Right atrium auricular region (tissue), 2 donors: ENCODE measurements at regions not wholly inside any gene's neighbourhood (a gene's known extent, or its start where the extent isn't known, plus 50 kb on each side); places are given as distances from the start of the nearest gene placed in this dataset.

ENCODE experiments used
- DNase-seq: peaks from one replicate; pipeline ENCODE4 v3.0.0-alpha.2; 2019; ENCODE audit warnings: low spot score
- H3K27ac ChIP-seq, 2 donors: fragments of 200-600 bp; sonication (generic); 1 replicate in 1 of 2; 2 replicates in 1 of 2; pipeline ENCODE4 v1.5.1; 2016 to 2019
- H3K27me3 ChIP-seq, 2 donors: fragments of 200-600 bp; sonication (generic); one replicate each; pipeline versions ENCODE4 v1.5.1 to v1.6.0; 2017 to 2019
- H3K36me3 ChIP-seq: fragments of 200-600 bp; sonication (generic); one replicate; pipeline ENCODE4 v1.5.1; 2016
- H3K4me1 ChIP-seq, 2 donors: fragments of 200-600 bp; sonication (generic); one replicate each; pipeline versions ENCODE4 v1.5.1 to v1.6.0; 2017 to 2019
- H3K4me3 ChIP-seq, 2 donors: fragments of 200-600 bp; sonication (generic); 1 replicate in 1 of 2; 2 replicates in 1 of 2; pipeline ENCODE4 v1.5.1; 2017 to 2019; ENCODE audit warnings: mild to moderate bottlenecking in 1 of 2, moderate library complexity in 1 of 2
- H3K9me3 ChIP-seq, 2 donors: fragments of 200-600 bp; sonication (generic); one replicate each; pipeline ENCODE4 v1.5.1; 2019
- TF ChIP-seq, protein P1 (sequence below), 2 donors: fragments of 200-600 bp; sonication (generic); IDR thresholded peaks; one replicate each; pipeline ENCODE4 v1.5.1; 2019; ENCODE audit warnings: antibody characterized with exemption in 2 of 2

GRCh38 chr9:70472268-70473249 lies 58.1 kb upstream of the KLF9 start:
- no peak for DNase-seq
- Histone ChIP-seq H3K27me3 (no peaks in the 10 kb centered on the region), H3K36me3 (no peaks in the 10 kb centered on the region), H3K4me3 (no peak overlapping the region), H3K27ac (peak overlapping the region; percentile 77 to 88), H3K4me1 (peaks cover 0 to 88% of the 10 kb centered on the region in 2 donors), H3K9me3 (no peaks in the 10 kb centered on the region)
- TF ChIP-seq, protein P1, sequence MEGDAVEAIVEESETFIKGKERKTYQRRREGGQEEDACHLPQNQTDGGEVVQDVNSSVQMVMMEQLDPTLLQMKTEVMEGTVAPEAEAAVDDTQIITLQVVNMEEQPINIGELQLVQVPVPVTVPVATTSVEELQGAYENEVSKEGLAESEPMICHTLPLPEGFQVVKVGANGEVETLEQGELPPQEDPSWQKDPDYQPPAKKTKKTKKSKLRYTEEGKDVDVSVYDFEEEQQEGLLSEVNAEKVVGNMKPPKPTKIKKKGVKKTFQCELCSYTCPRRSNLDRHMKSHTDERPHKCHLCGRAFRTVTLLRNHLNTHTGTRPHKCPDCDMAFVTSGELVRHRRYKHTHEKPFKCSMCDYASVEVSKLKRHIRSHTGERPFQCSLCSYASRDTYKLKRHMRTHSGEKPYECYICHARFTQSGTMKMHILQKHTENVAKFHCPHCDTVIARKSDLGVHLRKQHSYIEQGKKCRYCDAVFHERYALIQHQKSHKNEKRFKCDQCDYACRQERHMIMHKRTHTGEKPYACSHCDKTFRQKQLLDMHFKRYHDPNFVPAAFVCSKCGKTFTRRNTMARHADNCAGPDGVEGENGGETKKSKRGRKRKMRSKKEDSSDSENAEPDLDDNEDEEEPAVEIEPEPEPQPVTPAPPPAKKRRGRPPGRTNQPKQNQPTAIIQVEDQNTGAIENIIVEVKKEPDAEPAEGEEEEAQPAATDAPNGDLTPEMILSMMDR (IDR thresholded peaks at IDR 0.05) = no peak

- Histone ChIP-seq H3K36me3 (no peaks in the 10 kb centered on the region), H3K4me3 (no peak overlapping the region), H3K27me3 (no peaks in the 10 kb centered on the region), H3K9me3 (no peaks in the 10 kb centered on the region), H3K4me1 (peaks cover 0 to 70% of the 10 kb centered on the region in 2 donors), H3K27ac (peak overlapping the region; percentile 77 to 88)
- TF ChIP-seq, protein P1 (IDR thresholded peaks at IDR 0.05) = no peak
- peak; percentile 80 for DNase-seq
Measured at GRCh38 chr9:70470050-70471015, 55.9 kb upstream of the KLF9 start.

DNA sequence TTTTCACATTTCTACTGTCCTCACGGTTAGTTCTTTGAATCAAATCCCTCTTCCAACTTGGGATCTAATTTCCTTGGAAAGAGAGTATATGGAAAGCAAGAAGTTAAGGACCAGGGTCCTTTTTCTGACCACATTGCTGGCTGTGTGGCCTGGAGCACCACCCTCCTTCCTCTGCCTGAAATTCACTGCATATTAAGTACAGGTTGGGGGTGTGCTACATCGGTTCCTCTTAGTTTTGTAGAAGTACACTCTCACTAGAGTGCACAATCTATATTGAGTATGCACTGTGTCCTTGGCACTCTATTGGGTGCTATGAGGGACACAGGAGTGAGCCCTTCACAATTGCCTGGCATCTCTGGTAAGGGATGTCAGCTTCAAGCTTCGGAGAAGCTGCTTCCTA lies 53.8 kb upstream of the KLF9 start:
- Histone ChIP-seq H3K27ac (peak overlapping the region; percentile 77 to 88), H3K27me3 (no peaks in the 10 kb centered on the region), H3K4me3 (no peak overlapping the region), H3K36me3 (no peaks in the 10 kb centered on the region), H3K9me3 (no peaks in the 10 kb centered on the region), H3K4me1 (peaks cover 0 to 54% of the 10 kb centered on the region in 2 donors)
- no peak for DNase-seq
- TF ChIP-seq, protein P1 (IDR thresholded peaks at IDR 0.05) = no peak

DNA sequence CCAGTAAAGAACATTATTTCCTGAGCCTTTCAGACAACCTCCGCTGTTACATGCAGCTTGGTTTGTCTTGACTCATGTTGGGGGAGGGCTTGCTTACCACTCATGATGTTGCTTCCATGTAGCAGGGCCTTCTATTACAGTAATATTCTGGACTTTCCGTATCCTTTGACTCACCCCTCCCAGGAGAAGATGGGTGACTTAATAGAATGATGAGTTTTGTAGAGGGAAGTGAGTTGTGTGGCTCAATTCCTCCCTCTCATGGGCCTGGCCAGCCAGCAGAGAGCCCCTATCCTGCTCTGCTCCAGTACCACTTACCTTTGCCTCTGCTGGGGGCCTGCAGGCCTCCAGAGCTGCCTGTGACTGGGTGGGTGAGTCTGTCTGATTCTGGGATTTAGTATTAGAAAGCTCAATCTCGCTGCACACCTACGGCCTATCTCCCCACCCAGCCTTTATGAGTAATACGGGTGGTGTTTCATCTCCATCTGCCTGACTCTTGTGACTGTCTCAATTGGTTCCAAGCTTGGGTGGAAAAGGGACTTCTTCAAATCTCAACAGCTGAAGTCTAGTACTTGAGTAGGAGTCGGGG lies 52.6 kb upstream of the KLF9 start:
- Histone ChIP-seq H3K27ac (peak overlapping the region; percentile 27 to 88), H3K36me3 (no peaks in the 10 kb centered on the region), H3K4me3 (no peak overlapping the region), H3K27me3 (no peaks in the 10 kb centered on the region), H3K4me1 (peaks cover 0 to 45% of the 10 kb centered on the region in 2 donors), H3K9me3 (no peaks in the 10 kb centered on the region)
- no peak for DNase-seq
- TF ChIP-seq, protein P1 (IDR thresholded peaks at IDR 0.05) = no peak

DNA sequence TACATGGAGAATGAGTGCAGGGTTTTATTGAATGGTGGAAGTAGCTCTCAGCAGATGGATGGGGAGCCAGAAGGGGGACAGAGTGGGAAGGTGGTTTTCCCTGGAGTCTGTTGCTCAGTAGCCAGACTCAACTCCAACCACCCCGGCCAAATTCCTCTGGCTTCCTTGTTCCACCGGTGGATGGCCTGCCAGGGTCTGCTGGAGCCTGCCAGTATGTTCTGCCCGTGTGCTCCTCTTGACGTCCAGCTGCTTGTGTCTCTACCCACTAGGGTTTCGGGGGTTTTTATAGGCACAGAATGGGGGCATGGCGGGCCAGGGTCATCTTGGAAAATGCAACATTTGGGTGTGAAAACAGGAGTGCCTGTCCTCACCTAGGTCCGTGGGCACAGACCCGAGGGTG lies 51.4 kb upstream of the KLF9 start:
- H3K9me3 ChIP-seq = no peaks in the 10 kb centered on the region
- H3K4me1 ChIP-seq = peaks cover 0 to 36% of the 10 kb centered on the region in 2 donors
- no peak overlapping the region for H3K4me3 ChIP-seq
- no peak for DNase-seq
- no peaks in the 10 kb centered on the region for H3K36me3 ChIP-seq
- TF ChIP-seq, protein P1 (IDR thresholded peaks at IDR 0.05) = no peak
- no peaks in the 10 kb centered on the region for H3K27me3 ChIP-seq
- no peak overlapping the region for H3K27ac ChIP-seq
